Astrocyte of the cerebellum (primary cell): ENCODE measurements at regions not wholly inside any gene's neighbourhood (a gene's known extent, or its start where the extent isn't known, plus 50 kb on each side); places are given as distances from the start of the nearest gene placed in this dataset.

ENCODE experiments used
- DNase-seq: peaks from one replicate; pipeline ENCODE4 v3.0.0-alpha.2; 2011; ENCODE audit warnings: low read depth
- H3K4me3 ChIP-seq: 2 replicates; pipeline ENCODE4 v1.5.1; 2011; ENCODE audit warnings: mild to moderate bottlenecking, low read depth, low read length, moderate library complexity
- in situ Hi-C: cut with HindIII; loops from 2 replicates; pipeline ENCODE4 v1.10.0; 2017; ENCODE audit warnings: low sequenced_read_pairs
- TF ChIP-seq, protein P1 (sequence below): IDR thresholded peaks from 2 replicates; pipeline ENCODE4 v1.5.1; 2012; ENCODE audit warnings: low read length, low read depth, moderate library complexity, mild to moderate bottlenecking; ENCODE audit errors: missing control alignments

DNA sequence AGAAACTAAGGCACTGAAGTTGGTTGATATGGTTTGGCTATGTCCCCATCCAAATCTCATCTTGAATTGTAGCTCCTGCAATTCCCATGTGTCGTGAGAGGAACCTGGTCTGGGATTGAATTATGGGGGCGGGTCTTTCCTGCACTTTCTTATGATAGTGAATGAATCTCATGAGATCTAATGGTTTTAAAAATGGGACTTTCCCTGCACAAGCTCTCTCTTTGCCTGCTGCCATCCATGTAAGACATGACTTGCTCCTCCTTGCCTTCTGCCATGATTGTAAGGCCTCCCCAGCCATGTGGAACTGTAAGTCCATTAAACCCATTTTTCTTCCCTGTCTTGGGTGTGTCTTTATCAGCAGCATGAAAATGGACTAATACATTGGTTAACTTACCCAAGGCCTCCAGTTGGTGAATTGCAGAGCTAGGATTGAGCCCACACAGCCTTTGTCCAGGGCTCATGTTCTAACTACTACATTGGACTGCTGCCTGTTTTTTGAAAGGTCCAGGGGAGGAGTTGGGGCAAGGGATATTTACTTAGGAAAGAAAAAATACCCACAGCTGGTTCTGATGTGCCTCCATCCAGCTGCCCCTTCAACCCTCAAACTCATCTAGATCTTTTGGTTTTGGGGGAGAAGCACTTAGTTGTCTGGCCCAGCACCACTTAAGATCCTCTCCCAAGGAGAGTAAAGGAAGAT lies 107.8 kb upstream of the NAV2 start:
- no peak overlapping the region for H3K4me3 ChIP-seq
- in situ Hi-C loops: no loop called here
- TF ChIP-seq, protein P1, sequence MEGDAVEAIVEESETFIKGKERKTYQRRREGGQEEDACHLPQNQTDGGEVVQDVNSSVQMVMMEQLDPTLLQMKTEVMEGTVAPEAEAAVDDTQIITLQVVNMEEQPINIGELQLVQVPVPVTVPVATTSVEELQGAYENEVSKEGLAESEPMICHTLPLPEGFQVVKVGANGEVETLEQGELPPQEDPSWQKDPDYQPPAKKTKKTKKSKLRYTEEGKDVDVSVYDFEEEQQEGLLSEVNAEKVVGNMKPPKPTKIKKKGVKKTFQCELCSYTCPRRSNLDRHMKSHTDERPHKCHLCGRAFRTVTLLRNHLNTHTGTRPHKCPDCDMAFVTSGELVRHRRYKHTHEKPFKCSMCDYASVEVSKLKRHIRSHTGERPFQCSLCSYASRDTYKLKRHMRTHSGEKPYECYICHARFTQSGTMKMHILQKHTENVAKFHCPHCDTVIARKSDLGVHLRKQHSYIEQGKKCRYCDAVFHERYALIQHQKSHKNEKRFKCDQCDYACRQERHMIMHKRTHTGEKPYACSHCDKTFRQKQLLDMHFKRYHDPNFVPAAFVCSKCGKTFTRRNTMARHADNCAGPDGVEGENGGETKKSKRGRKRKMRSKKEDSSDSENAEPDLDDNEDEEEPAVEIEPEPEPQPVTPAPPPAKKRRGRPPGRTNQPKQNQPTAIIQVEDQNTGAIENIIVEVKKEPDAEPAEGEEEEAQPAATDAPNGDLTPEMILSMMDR: no peak
- DNase-seq: no peak

DNA sequence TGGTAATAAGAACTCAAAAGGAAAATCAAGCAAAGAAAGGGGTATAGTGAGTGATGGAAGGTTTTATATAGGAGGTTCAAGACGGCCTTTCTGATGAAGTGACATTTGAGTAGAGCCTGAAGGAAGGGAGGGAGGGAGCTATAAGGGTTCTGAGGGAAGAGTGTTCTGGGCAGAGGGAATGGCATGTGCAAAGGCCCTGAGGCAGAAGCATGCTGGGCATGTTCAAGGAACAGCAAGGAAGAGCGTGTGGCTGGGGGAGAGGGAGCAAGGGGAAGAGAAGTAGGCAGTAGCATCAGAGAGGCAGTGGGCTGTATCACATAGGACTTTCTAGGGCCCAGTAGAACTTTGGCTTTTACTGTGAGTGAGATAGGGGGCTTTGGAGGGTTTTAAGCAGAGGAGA lies 108.9 kb upstream of the NAV2 start:
- TF ChIP-seq, protein P1: no peak
- no peak for DNase-seq
- in situ Hi-C loops: no loop called here
- H3K4me3 ChIP-seq: no peak overlapping the region

DNA sequence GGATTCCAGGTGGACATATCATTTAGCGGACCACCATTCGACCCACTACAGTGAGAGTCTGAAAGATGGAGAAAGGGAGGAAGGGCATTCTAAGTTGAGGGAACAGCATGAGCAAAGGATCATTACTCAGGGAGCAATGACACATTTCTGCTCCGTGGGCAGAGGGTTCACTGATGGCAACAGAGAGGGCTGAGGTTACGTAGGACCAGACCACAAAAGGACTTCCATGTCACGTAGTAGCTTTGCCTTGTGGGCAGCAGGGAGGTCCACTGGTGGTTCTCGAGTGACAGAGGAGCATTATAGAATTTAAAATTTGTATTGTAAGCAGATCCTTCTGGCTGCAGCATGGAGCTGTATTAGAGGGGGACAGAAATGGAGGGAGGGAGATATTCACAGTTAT lies 109.7 kb upstream of the NAV2 start:
- TF ChIP-seq, protein P1: no peak
- no peak overlapping the region for H3K4me3 ChIP-seq
- no peak for DNase-seq
- in situ Hi-C loops: no loop called here

DNA sequence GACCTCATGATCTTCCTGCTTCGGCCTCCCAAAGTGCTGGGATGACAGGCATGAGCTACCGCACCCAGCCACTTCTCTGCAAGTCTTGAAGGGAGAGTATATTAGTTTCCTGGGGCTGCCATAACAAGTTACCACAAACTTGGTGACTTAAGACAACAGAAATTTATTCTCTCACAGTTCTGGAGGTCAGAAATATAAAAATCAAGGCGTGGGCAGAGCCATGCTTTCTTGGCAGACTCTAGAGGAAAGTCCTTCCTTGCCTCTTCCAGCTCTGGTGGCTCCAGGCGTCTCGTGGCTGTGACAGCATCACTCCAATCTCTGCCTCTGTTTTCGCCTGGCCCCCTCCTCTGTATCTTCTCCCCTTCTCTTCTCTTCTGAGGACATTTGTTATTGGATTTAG lies 110.2 kb upstream of the NAV2 start:
- TF ChIP-seq, protein P1: no peak
- in situ Hi-C loops: no loop called here

DNA sequence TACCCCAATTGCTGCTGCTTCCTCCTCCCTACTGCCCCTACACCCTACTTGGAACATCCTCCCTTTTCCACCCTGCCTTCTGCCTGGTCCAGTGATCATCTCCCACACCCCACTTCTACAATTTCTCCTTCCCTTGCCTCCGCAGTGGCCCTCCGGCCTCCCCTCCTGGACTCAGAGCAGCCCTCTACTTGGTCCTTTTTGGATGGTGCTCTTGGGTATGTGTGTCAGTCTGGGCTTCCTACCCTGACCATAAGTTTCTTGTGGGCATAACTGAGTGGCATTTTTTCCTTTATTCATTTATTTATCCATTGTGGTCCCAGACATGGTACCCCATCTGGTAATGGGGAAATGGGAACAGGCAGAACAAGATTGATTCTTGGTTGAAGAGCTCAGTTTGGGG lies 111.4 kb upstream of the NAV2 start:
- in situ Hi-C loops: no loop called here
- no peak for DNase-seq
- H3K4me3 ChIP-seq: no peak overlapping the region
- TF ChIP-seq, protein P1: no peak

More for the DNA sequence above, 110.2 kb upstream of the NAV2 start:
- DNase-seq: no peak
- no peak overlapping the region for H3K4me3 ChIP-seq

DNA sequence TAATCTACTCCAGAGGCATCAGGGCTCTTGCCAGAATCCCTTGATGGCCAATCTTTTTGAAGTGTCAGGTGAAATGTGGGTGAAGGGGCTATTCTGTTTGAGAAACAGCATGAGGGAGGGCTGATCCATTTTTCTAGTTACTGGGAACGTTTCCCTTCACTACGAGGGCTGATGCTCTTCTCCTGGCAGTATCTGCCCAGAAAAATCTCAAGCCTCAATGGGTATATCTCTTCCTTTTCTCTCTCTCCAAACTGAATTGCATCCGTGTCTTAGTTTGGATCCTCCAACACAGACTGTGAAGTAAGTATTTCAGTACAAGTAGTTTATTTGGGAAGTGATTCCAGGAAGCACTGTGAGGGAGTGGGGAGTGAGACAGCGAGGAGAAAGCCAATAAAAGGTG lies 113.0 kb upstream of the NAV2 start:
- DNase-seq: no peak
- TF ChIP-seq, protein P1: no peak
- in situ Hi-C loops: no loop called here
- no peak overlapping the region for H3K4me3 ChIP-seq
